Heart right ventricle (tissue), 16 donors: ENCODE measurements at regions not wholly inside any gene's neighbourhood (a gene's known extent, or its start where the extent isn't known, plus 50 kb on each side); places are given as distances from the start of the nearest gene placed in this dataset.

ENCODE experiments used
- ATAC-seq, 8 donors: fragments of 200-7000 bp; cut with Tn5 transposase; one replicate each; pipeline ENCODE4 v1.9.1; 2020; ENCODE audit warnings: mild to moderate bottlenecking in 8 of 8, moderate library complexity in 8 of 8, moderate number of reproducible peaks in 1 of 8
- DNase-seq, 2 donors: peaks; one replicate each; pipeline ENCODE4 v3.0.0-alpha.2; 2020
- H3K27ac ChIP-seq, 10 donors: fragments of 200-600 bp; sonication (generic) in 2 of 10; one replicate each; pipeline versions ENCODE4 v1.5.0 to v1.8.0; 2020 to 2022; ENCODE audit warnings: mild to moderate bottlenecking in 3 of 10
- H3K27me3 ChIP-seq, 7 donors: fragments of 200-600 bp; one replicate each; pipeline ENCODE4 v1.8.0; 2021 to 2022; ENCODE audit warnings: mild to moderate bottlenecking in 2 of 7
- H3K36me3 ChIP-seq, 9 donors: fragments of 200-600 bp; sonication (generic) in 1 of 9; one replicate each; pipeline versions ENCODE4 v1.5.0 to v1.8.0; 2020 to 2022; ENCODE audit warnings: mild to moderate bottlenecking in 2 of 9
- H3K4me1 ChIP-seq, 9 donors: fragments of 200-600 bp; sonication (generic) in 1 of 9; one replicate each; pipeline versions ENCODE4 v1.5.0 to v1.8.0; 2020 to 2022; ENCODE audit warnings: mild to moderate bottlenecking in 4 of 9
- H3K4me3 ChIP-seq, 10 donors: fragments of 200-600 bp; sonication (generic) in 2 of 10; one replicate each; pipeline versions ENCODE4 v1.5.0 to v1.8.0; 2020 to 2022; ENCODE audit warnings: mild to moderate bottlenecking in 7 of 10, moderate library complexity in 2 of 10
- H3K9me3 ChIP-seq, 11 donors: fragments of 200-600 bp in 10 of 11; sonication (generic) in 2 of 11; one replicate each; pipeline versions ENCODE4 v1.5.0 to v1.8.0; 2013 to 2022; ENCODE audit warnings: mild to moderate bottlenecking in 2 of 11, control low read depth in 1 of 11, moderate library complexity in 1 of 11
- WGBS, 2 donors: extraction: QIAGEN DNeasy Blood & Tissue Kit; methylation state at CpG; one replicate each; pipeline ENCODE4 v1.1.7; 2013; ENCODE audit warnings: inconsistent platforms in 1 of 2; 5-methylcytosine and 5-hydroxymethylcytosine counted together
- intact Hi-C, 10 donors: fragments of 100-400 bp; cut with DNase I; formaldehyde crosslinking; loops; one replicate each; pipeline versions ENCODE4 v1.11.1 to v1.14.2; 2022
- TF ChIP-seq, protein P1 (sequence below), 9 donors: fragments of 200-600 bp; sonication (generic) in 2 of 9; IDR thresholded peaks; one replicate each; pipeline versions ENCODE4 v1.5.0 to v1.8.0; 2021 to 2022; ENCODE audit warnings: antibody characterized with exemption in 9 of 9, mild to moderate bottlenecking in 5 of 9, moderate library complexity in 1 of 9
- donor health status: Arrhythmogenic right ventricular cardiomyopathy.
- donor health status: ischemic (EF 13 %, LVEDD 7.1; RV severe dilation, severe dysfunction).
- donor health status: healthy with polysubstance abuse.
- donor health status: DM: no; HTN: yes; CAD: no.
- donor health status: DM: no; HTN: no; CAD: no.
- donor health status: ischemic (EF 25% LVEDD 6.9; RV normal size, moderate dysfunction).
- donor health status: ischemic (EF 25% LVEDD 5.7; RV mildly dilated, moderate dysfunction).
- donor health status: healthy.
- donor health status: DM: yes; HTN: yes; CAD: no.
- donor health status: Ischemic cardiomyopathy.
- donor health status: ischemic (EF 35%, LVEDD 5.7; RV mildly dilated, moderate dysfunction).
- donor health status: nonischemic (EF 11% LVEDD 7.7; RV severe dilation, severe dysfunction).
- donor health status: DM: yes; HTN: yes; CAD: no.
- donor health status: PGD.
- donor health status: ischemic (EF 29% LVEDD 5.4; RV normal size, mild dysfunction).
- donor health status: nonischemic (EF 23%, LVEDD 6.1; RV moderate dilation, normal function).

DNA sequence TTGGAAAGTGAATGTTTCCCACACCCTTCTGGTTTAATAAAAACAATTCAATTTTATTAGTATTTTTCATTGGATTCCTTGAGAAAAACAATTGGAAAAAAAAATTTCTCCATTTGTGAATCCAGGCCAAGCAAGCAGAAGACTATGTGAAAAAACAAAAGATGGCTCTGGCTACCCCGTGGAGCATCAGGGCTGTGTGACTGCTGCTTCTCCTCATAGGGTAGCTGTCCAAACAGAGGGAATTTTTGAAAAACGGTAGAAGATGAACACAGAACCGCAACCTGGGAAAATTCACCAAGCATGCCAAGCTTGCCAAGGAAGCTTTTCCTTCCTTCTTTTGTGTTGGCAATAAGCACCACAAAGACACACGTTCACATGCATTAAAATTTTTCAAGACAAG lies 71.3 kb upstream of the ACVR2A start:
- DNase-seq = no peak
- no peak overlapping the region for H3K27ac ChIP-seq
- no peaks in the 10 kb centered on the region for H3K36me3 ChIP-seq
- no peaks in the 10 kb centered on the region for H3K27me3 ChIP-seq
- H3K9me3 ChIP-seq = no peaks in the 10 kb centered on the region
- no peak overlapping the region for H3K4me3 ChIP-seq
- no peak for ATAC-seq
- WGBS, 2 donors = 52 to 57% methylated on average over 4 of the region's 4 CpGs
- intact Hi-C loops = no loop called here
- TF ChIP-seq, protein P1, sequence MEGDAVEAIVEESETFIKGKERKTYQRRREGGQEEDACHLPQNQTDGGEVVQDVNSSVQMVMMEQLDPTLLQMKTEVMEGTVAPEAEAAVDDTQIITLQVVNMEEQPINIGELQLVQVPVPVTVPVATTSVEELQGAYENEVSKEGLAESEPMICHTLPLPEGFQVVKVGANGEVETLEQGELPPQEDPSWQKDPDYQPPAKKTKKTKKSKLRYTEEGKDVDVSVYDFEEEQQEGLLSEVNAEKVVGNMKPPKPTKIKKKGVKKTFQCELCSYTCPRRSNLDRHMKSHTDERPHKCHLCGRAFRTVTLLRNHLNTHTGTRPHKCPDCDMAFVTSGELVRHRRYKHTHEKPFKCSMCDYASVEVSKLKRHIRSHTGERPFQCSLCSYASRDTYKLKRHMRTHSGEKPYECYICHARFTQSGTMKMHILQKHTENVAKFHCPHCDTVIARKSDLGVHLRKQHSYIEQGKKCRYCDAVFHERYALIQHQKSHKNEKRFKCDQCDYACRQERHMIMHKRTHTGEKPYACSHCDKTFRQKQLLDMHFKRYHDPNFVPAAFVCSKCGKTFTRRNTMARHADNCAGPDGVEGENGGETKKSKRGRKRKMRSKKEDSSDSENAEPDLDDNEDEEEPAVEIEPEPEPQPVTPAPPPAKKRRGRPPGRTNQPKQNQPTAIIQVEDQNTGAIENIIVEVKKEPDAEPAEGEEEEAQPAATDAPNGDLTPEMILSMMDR (IDR thresholded peaks at IDR 0.05) = no peak
- H3K4me1 ChIP-seq = no peaks in the 10 kb centered on the region

DNA sequence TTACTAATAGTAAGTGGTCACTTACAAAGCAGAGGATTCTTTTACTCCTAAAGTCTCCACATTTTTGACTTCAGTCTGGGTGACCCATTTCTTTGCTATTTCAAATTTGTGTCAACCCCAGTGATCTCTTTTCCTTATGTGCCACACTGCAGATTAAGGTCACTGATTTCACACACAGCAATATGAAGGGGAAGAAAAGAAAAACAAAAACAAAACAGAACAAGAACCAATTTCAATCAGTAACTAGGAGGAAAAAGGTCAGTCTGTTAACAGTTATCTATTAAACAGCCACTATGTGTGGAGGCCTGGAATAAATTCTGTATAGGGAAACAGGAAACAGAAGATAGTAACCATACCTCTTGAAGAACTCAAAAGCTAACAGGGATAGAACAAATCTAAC lies 72.0 kb upstream of the ACVR2A start:
- H3K4me3 ChIP-seq = no peak overlapping the region
- intact Hi-C loops = no loop called here

DNA sequence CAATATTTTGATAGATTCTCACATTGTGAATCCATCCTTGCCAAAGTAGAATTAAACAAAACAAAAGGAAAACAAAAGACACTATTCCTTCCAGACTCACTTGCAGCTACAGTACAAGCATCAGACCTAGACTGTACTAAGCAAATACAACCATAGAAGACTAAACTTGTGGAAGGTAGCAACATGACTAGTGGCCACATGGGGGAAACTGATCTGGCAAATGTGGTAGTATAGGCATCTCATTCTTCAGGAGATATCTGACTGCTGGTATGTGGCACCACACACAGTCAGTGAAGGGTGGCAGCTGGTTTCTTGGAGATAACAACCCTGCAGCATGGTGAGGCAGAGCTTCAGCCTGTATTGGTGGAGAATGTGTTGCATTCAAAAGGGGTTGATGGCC lies 81.0 kb upstream of the ACVR2A start:
- TF ChIP-seq, protein P1 (IDR thresholded peaks at IDR 0.05) = no peak
- no peaks in the 10 kb centered on the region for H3K4me1 ChIP-seq
- H3K4me3 ChIP-seq = no peak overlapping the region
- no peaks in the 10 kb centered on the region for H3K27me3 ChIP-seq
- ATAC-seq (no peak), DNase-seq (no peak)
- intact Hi-C loops = no loop called here
- peaks cover 0 to 13% (median 0%) of the 10 kb centered on the region in 11 donors for H3K9me3 ChIP-seq
- no peak overlapping the region for H3K27ac ChIP-seq
- H3K36me3 ChIP-seq = no peaks in the 10 kb centered on the region

More for the DNA sequence above, 72.0 kb upstream of the ACVR2A start:
- Histone ChIP-seq H3K4me1 (no peaks in the 10 kb centered on the region), H3K27ac (no peak overlapping the region), H3K27me3 (no peaks in the 10 kb centered on the region), H3K36me3 (no peaks in the 10 kb centered on the region), H3K9me3 (no peaks in the 10 kb centered on the region)
- no peak for DNase-seq
- no peak for ATAC-seq
- TF ChIP-seq, protein P1 (IDR thresholded peaks at IDR 0.05) = no peak

GRCh38 chr2:147760984-147761383 lies 83.8 kb upstream of the ACVR2A start:
- no peak overlapping the region for H3K27ac ChIP-seq
- no peak overlapping the region for H3K4me3 ChIP-seq
- H3K4me1 ChIP-seq = no peaks in the 10 kb centered on the region
- no peaks in the 10 kb centered on the region for H3K36me3 ChIP-seq
- WGBS, 2 donors = 64 to 67% methylated on average over 2 of the region's 2 CpGs
- peaks cover 0 to 4% (median 0%) of the 10 kb centered on the region in 11 donors for H3K9me3 ChIP-seq
- TF ChIP-seq, protein P1 (IDR thresholded peaks at IDR 0.05) = no peak
- ATAC-seq = no peak
- intact Hi-C loops = no loop called here
- DNase-seq = no peak
- no peaks in the 10 kb centered on the region for H3K27me3 ChIP-seq

DNA sequence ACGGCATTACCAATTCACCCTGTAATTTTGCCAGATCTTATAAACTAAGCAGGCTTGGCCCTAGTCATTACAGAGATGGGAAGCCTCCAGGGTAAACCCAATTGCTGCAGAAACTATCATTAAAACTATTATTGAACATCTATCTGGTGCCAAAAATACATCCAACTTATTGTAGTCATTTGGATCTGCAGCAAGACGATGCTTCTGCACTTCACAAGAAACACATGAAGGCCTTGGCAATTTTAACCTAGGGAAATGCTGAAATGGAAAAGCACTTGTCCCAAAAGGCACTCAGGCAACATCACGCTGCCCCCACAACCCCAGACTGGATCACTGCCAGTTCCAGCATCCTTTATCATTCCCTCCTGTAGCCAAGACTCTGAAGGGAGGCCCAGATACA lies 85.3 kb upstream of the ACVR2A start:
- TF ChIP-seq, protein P1 (IDR thresholded peaks at IDR 0.05) = no peak
- Histone ChIP-seq H3K9me3 (peaks cover 0 to 4% (median 0%) of the 10 kb centered on the region in 11 donors), H3K4me1 (no peaks in the 10 kb centered on the region), H3K4me3 (no peak overlapping the region), H3K27ac (no peak overlapping the region), H3K27me3 (no peaks in the 10 kb centered on the region), H3K36me3 (no peaks in the 10 kb centered on the region)
- ATAC-seq (no peak), DNase-seq (no peak)
- 56 to 77% methylated on average over 3 of the region's 3 CpGs for WGBS, 2 donors
- intact Hi-C loops = no loop called here
